Loucy (cell line): ENCODE measurements at regions not wholly inside any gene's neighbourhood (a gene's known extent, or its start where the extent isn't known, plus 50 kb on each side); places are given as distances from the start of the nearest gene placed in this dataset.

Source experiments
- CTCF ChIP-seq: fragments of 200-600 bp; sonication (generic); conservative IDR thresholded peaks from 2 replicates; pipeline ENCODE4 v1.5.1; 2014; ENCODE audit warnings: mild to moderate bottlenecking, antibody characterized with exemption, low read length
- EZH2phosphoT487 ChIP-seq: fragments of 200-600 bp; IDR thresholded peaks from 2 replicates; pipeline ENCODE4 v1.6.1; 2018; ENCODE audit warnings: antibody characterized with exemption, mild to moderate bottlenecking, moderate library complexity, borderline replicate concordance

GRCh38 chrX:10365532-10366265, 208.9 kb downstream of the CLCN4 start:
- TF ChIP-seq CTCF (no peak), EZH2phosphoT487 (no peak)
